Medulla oblongata (tissue), 1 donor: ENCODE measurements at regions not wholly inside any gene's neighbourhood (a gene's known extent, or its start where the extent isn't known, plus 50 kb on each side); places are given as distances from the start of the nearest gene placed in this dataset.
A peak's percentile ranks its signal among the peaks of the same experiment; 100 is the strongest.
"Not testable (repeated sequence)": the region's sequence is repeated elsewhere in the genome, so short reads cannot be mapped to it uniquely, and the experiment has no call there.

ENCODE experiments used
- DNase-seq: peaks from one replicate; pipeline ENCODE4 v3.0.0-alpha.2; 2015; ENCODE audit errors: extremely low spot score

DNA sequence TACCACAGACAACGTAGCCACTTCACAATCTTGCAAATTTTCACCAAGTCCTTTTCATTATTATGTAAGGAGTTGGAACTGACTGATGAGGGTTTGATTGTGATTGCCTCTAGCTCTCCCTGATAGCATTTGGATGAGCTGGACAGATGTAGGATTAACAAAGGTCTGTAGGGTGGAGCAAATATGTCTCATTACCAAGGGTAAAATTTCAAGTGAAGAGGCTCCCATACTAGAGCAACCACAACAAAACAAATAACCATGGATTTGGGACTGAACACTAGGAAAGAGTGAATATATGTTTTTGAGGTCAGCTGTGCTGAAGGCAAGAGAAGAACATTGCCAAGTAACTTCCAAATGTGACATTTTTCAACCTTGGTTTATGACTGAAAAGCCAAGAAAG lies 281.7 kb downstream of the NEBL start:
- no peak for DNase-seq

DNA sequence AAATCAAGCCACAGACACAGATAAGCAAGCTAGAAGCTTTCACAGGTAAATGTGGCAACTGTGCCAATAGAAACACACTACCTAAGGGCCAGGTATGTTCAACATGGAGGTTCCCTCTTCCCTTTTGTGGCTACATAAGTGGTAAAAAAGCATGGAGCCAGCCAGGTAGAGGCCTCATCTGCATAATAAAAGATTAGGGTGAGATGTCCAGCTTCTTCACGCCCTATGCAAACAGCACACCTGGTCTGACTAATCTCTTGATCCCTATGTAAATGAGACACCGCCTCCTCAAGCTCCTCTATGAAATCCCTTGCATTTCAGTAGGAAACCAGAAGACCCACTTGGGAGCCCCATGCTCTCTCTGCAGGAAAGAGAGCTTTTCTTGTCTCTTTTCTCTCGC lies 282.2 kb downstream of the NEBL start:
- no peak for DNase-seq

DNA sequence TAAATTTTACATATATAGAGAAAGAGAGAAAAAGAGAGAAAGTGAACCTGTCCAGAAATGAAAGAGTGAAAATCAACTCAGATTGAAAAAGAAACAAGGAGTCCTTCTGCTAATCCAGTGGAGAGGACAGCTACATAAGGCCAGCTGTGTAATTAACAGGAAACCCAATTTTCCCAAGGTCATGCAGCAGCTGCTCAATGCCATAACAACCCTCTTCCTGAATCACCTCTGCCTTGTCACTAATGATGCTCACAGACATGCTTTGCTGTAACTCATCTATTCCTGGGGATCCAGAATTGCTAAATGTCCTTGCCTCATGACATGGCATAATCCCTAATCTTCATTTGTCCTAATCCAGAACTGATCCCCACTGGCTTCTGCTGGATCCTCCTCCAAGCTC lies 288.6 kb downstream of the NEBL start:
- no peak for DNase-seq

DNA sequence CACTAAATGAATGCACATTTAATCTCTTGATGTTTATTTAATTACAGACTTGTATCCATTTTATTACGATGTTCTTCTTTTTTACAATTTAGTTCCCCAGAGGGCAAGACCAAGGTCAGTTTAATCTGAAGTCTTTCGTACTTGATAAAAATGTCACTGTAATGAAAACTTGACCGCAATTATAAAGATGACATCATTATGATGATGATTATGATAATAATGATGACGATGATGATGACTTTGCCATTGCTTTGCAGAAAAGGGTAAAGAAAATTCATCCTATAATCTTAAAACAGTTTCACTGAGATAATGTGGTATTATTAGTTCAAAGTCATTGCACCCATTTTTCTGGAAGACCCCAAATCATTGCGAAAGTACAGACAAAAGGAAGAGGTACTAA lies 290.1 kb downstream of the NEBL start:
- no peak for DNase-seq

DNA sequence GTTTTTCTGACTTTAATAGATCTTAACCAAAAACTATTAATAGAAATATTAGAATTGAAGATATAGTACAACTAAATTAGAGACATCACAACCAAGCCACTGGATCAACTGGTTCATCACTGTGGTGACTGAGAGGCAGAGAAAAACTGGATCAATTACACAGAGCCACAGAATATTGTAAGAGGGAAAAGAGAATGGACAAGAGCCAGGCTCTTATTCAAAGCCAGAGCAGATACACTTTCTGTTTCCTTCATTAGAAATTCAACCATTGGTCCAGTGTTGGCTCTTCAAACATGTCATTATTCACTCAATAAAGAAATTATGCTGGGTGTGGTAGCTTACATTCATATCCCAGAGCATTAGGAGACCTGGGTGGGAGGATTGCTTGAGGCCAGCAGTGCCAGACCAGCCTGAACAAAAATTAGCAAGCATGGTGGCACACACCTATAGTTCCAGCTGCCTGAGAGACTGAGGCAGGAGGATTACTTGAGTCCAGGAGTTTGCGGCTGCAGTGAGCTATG lies 295.1 kb downstream of the NEBL start:
- DNase-seq = no peak

DNA sequence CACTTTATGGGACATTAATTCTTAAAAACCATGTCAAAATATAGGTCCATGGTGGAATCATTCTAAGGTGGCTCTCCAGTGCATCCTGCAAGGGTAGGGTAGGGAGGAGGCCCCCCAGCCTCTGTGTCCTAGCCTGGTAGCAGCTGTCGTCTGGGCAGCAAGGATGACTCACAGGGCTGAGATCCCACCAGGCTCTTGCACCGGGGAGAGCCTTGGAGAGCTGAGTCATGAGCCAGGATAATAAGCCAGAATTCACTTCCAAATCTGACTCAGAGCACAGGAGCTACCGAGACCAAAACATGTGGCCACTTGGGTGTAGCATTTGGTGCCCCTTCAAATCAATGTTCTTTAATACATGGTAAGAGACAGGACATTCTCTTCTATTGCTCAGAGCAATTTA lies 298.5 kb downstream of the NEBL start:
- DNase-seq = peak; percentile 38

DNA sequence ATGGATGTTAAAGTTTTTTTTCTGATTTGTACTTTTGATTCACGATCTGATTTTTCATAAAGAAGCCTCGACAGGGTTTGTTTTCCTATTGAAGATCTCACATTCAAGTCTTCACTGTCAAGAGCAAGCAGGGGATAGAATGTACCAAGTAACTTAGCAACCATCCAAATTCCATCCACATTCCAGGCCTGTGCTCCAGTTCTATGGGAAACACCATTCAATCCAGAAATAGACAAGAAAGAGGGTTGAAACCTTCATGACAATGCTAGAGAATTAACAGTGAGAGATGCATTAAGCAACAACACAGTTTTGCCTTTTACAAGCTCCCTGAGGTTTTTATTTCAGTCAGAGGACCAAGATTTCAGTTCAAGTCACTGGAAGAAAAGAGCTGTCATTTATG lies 300.2 kb downstream of the NEBL start:
- DNase-seq = peak; percentile 15

DNA sequence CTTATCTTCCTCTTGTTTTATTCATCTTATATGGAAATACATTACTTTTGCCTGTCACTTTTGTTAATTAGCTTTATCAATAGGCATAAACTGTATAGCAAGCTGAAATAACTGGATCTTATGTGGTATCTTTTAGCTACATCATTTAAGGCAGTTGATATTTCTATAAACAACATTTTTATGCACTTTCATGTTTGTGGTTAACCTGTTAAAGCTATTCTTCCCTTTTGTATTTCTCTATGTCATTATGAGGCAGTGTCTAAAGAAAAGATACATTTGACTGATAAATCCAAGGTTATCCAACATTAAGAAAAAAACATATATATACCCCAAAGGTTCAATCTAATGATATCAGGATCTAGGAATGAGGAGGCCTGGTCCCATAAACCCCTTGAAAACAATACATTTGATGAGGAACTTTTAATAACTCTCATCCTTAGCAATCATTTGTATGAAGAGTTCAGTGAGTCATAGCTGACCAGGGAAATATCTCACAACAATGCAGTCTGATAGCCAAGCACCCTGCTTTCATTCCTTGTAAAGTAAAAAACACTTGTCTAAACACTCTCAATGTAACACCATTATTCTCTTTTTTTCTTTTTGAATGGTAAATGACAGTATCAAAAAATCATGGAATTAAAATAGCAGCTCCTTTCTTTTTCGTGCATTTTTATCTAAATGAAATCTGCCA lies 300.9 kb downstream of the NEBL start:
- no peak for DNase-seq

DNA sequence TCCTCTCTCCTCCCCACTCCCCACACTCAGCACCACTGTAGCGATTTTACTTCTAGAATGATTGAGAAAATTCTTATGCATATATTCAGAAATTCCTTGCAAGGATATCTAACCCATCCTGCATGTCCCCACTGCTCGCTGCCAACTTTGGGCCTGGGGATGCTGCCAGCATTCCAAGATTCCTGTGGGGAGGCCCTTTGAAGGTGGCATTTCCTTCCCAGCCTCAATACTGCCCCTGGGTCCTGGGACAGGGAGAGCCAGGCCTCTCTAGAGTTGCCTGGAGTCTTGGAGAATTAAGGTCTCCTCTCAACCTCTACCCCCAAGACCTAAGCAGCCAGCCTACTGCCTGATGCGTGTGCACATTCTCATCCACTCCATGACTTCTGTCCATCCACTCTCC lies 303.5 kb downstream of the NEBL start:
- no peak for DNase-seq

DNA sequence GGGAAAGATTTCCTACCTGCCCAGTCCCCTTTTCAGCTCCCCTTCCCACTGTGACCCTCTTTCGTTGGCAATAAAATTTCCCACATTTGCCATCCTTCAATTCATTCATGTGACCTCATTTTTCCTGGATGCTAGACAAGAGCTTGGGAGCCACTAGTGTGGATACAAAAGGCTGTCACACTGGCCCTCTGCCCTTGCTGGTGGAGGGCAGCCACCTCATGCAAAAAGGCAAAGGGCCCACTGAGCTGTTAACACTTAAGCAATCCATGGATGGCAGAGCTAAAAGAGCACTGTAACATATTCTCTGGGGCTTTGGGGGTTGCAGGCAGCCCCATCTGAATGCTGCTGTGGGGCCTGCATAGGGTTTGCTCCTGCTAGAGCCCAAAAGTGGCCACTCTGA lies 315.1 kb downstream of the NEBL start:
- DNase-seq = peak; percentile 42

DNA sequence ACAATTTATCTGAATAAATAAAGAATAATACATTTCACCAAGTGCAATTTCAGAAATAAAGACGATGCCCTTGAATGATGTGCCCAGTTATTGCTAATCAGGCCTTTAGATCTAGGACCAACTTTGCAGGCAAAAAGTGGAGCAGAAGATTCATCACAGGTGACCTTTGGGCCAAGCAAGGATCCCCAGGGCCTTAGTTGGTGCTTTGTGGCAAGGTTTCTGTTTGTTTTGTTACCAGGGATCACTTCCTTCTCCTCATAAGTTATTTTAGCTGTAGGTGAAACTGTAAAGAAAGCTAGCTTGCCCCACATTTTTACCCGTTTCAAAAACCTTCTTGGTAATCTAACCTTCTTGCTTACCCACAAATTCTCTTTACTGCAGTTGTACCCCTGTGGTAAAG lies 323.2 kb downstream of the NEBL start:
- no peak for DNase-seq

DNA sequence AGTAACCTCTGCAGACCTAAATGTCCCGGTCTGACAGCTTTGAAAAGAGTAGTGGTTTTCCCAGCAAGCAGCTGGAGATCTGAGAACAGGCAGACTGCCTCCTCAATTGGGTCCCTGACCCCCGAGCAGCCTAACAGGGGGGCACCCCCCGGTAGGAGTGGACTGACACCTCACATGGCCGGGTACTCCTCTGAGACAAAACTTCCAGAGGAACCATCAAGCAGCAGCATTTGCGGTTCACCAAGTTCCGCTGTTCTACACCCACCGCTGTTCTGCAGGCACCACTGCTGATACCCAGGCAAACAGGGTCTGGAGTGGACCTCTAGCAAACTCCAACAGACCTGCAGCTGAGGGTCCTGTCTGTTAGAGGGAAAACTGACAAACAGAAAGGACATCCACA lies 341.1 kb downstream of the NEBL start:
- DNase-seq = not testable (repeated sequence)

DNA sequence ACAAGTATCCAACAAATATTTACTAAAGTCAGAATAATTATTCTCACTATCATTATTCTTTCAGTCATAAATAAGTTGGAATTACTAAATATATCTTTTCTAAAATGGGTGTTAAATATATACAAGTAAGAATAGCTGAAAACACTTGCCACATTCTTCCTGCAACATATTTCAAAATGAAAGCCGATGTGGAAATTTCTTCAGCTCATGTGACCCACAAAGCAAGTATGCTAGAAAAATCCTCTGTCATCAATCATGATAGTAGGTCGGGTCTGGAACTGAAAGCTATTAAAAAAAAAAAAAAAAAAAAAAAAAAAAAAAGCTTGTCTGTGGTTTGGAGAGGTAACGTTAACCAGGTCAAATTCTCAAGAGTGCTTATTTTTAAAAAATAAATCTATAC lies 344.7 kb downstream of the NEBL start:
- DNase-seq = no peak

DNA sequence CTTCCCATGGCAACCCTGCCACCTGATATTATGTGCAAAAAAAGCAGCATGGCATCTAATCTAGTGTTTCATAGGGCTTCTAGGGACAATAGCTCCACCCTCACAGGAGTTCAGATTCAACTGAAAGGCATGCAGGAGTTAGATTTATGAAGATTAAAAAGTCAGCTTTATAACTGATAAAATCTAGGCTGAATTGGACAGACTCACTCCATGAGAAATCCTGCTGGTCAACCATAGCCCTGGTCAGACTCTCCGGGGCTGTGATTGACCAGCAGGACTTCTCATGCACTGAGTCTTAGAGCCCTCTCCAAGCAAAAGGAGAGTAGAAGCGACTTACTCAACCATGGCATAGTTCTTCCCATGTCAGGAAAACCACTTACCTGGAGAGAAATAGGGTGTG lies 345.4 kb downstream of the NEBL start:
- no peak for DNase-seq

DNA sequence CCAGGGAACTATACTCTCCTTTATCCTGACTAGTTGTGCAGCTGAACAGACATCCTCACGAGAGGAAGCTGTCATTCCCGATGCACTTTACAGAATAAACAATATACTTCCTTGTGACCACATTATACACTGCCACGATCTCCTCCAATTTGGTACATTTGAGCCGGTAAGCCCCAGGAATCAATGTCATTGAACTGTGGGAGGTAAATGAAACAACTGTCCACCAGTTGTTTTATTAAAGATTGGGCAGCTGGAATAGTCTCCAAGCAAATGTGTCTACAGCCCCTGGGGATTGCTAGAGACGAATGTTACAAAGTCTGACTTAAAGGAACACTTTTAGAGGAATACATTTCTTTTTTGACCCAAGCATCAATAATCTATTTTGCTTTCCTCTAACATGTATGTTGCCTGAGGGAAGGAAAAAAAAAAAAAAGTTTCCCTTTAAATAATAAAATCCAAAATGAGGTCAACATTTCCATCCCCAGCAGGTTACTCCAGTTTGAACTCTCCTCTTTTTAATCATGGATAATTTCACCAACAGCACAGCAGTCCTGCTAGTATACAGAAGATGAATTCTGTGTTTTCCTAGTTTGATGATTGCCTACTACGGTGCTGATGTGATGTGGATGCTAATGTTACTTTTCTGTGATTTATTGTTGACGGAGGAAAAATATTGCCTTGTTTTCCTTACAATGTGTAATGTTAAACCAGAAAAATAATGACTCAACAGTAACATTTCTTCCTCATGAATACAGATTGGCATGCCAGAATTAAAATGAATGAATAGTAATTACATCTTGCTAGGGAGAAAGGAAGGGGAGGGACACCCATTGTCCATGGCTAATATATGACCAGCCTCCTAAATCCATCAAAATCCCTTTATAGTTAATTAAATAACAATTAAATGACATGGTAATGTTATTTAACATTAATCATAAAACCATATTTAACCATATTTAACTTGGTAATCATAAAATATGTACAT lies 360.9 kb downstream of the NEBL start:
- no peak for DNase-seq

DNA sequence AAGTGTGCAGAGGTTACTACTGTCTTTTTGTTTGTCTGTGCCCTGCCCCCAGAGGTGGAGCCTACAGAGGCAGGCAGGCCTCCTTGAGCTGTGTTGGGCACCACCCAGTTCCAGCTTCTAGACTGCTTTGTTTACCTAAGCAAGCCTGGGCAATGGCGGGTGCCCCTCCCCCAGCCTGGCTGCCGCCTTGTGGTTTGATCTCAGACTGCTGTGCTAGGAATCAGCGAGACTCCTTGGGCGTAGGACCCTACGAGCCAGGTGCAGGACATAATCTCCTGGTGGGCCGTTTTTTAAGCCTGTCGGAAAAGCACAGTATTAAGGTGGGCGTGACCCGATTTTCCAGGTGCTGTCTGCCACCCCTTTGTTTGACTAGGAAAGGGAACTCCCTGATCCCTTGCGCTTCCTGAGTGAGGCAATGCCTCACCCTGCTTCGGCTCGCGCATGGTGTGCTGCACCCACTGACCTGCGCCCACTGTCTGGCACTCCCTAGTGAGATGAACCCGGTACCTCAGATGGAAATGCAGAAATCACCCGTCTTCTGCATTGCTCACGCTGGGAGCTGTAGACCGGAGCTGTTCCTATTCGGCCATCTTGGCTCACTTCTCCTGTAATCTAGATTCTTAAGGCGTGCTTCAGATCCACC lies 365.7 kb downstream of the NEBL start:
- not testable (repeated sequence) for DNase-seq

DNA sequence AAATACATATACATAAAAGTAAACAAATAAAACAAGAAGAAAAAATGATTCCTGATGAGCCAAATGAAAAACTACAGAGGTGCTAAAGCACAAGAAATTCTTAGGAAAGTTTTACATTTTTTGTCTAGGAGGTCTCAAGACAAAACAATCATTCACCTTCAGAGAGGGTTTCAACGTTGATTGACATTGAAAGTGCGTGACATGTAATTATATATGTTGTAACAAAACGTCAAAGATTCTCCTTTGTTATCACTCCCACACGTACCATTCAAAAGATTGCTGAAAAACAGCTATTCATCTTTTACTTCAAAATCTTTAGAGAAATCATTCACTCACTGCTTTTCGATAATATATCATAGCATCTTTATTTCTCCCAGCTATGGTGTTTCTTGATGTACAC lies 375.9 kb downstream of the NEBL start:
- DNase-seq = no peak

DNA sequence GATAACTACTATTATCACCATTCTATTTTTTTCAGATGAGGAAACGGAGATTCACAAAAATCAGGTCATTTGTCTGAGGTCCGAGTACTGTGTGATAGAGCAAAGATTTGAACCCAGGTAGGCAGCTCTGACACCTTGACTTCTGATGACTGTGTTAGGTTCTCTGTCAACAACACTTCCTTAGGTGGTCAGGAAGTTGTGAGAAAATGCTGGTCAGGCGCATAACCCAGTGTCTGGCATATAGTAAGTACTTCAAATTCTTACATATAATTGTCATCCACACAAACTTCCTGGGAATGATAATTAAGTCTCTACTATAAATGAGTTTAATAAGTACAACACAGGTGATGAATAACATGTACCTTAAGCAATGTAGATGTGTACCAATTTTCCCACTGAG lies 381.5 kb downstream of the NEBL start:
- DNase-seq = no peak

DNA sequence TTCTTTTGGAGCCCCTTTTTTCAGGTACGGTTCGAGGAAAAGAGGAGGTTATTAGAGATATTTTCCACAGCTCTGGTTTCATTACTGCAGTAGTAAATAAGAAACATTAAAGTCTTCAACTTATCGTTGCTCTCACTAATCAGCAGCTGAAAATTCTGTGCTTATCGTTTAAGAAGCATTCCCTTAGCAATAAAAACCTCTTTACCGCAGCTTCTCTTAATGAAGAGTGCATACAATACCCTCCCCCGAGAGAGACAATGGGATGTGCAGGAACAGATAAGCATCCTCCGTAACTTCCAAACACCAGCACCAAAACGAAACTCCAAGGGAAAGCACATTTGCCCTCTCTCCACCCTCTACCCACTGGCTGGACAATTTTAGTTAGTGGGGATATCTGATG lies 384.5 kb downstream of the NEBL start:
- DNase-seq = no peak

DNA sequence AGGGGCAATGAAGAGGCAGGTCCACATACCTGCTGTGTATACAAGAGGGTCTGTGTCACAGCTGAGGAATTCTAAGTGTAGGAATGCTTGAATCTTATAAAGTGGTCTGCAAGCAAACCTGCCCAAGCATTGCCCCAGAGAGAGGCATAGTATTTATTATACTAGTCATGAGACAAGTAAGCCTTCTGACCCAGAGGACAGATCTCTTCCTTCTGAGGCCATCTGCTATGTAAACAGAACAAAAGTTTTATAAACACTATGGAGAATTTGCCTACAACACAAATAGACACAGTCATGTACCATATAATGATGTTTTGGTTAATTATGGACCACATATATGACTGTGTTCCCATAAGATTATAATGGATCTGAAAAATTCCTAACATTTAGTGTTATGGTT lies 388.2 kb downstream of the NEBL start:
- no peak for DNase-seq

DNA sequence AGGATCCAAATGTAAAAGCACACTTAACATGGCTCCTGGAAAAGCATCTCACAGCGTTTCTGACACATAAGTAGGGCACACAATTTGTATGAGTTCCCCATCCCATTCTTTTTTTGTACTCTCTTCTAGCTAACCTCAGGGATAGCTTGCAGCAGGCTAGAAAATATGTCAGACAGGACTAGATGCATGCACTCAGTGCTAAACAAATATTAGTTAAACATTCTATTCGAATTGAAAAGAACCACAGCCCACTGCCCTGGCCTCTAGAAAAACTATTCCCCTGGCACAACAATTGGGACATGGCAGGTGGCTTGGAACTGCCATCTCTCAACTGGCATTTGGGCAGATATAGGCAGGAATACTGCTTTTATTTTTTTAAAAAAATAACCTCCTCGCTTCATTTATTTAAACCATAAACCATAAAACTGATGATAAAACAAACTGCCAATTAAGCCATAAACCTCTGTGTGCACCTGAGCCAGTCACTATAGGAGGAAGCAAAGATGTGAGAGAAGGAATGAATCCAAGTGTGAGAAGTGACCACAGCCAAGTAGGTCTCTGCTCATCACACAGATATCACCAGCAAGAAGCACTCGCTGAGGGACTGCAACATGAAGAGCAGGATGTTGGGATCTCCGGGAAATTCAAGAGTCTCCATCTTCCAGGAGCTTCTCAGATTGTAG lies 394.1 kb downstream of the NEBL start:
- no peak for DNase-seq

DNA sequence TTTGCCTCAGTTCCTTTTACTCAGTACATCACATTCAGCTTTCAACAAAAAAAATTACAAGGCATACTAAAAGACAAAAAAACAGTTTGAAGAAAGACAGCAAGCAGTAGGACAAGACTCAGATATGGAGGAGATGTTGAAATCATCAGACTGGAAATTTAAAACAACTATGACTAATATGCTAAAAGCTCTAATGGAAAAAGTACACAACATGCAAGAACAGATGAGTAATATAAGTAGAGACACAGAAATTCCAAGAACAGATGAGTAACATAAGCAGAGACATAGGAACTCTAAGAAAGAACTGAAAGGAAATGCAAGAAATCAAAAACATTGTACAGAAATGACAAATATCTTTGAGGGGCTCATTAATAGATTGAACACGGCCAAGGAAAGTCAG lies 402.6 kb downstream of the NEBL start:
- DNase-seq = no peak
